Parathyroid adenoma (tissue), 2 donors: ENCODE measurements at regions not wholly inside any gene's neighbourhood (a gene's known extent, or its start where the extent isn't known, plus 50 kb on each side); places are given as distances from the start of the nearest gene placed in this dataset.
A peak's percentile ranks its signal among the peaks of the same experiment; 100 is the strongest.

Source experiments
- H2AFZ ChIP-seq: fragments of 300-600 bp; sonication (generic); one replicate; pipeline ENCODE4 v1.7.0; 2017; ENCODE audit warnings: antibody characterized with exemption, mild to moderate bottlenecking
- H3K27ac ChIP-seq: fragments of 300-600 bp; sonication (generic); one replicate; pipeline ENCODE4 v1.7.0; 2017
- H3K27me3 ChIP-seq: fragments of 300-600 bp; sonication (generic); one replicate; pipeline ENCODE4 v1.7.0; 2017; ENCODE audit warnings: low read length; ENCODE audit not compliant: control insufficient read depth, insufficient read depth
- H3K36me3 ChIP-seq: fragments of 300-600 bp; sonication (generic); one replicate; pipeline ENCODE4 v1.7.0; 2017; ENCODE audit warnings: low read length; ENCODE audit not compliant: control insufficient read depth, insufficient read depth
- H3K4me1 ChIP-seq: fragments of 300-600 bp; sonication (generic); one replicate; pipeline ENCODE4 v1.7.0; 2017; ENCODE audit warnings: control low read depth
- H3K4me2 ChIP-seq: fragments of 300-600 bp; sonication (generic); one replicate; pipeline ENCODE4 v1.7.0; 2017; ENCODE audit warnings: low read length
- H3K4me3 ChIP-seq: fragments of 300-600 bp; sonication (generic); one replicate; pipeline ENCODE4 v1.7.0; 2017; ENCODE audit warnings: low read depth, low read length
- H3K79me2 ChIP-seq: fragments of 300-600 bp; sonication (generic); one replicate; pipeline ENCODE4 v1.7.0; 2017; ENCODE audit warnings: control low read depth
- H3K9ac ChIP-seq: fragments of 300-600 bp; sonication (generic); one replicate; pipeline ENCODE4 v1.7.0; 2017; ENCODE audit warnings: mild to moderate bottlenecking
- H3K9me3 ChIP-seq: fragments of 300-600 bp; sonication (generic); one replicate; pipeline ENCODE4 v1.7.0; 2017; ENCODE audit warnings: low read length; ENCODE audit not compliant: control insufficient read depth
- TF ChIP-seq, protein P1 (sequence below): fragments of 300-600 bp; sonication (generic); IDR thresholded peaks from one replicate; pipeline ENCODE4 v1.7.0; 2017; ENCODE audit warnings: antibody characterized with exemption, mild to moderate bottlenecking
- donor health status: primary hyperparathyroidism.

DNA sequence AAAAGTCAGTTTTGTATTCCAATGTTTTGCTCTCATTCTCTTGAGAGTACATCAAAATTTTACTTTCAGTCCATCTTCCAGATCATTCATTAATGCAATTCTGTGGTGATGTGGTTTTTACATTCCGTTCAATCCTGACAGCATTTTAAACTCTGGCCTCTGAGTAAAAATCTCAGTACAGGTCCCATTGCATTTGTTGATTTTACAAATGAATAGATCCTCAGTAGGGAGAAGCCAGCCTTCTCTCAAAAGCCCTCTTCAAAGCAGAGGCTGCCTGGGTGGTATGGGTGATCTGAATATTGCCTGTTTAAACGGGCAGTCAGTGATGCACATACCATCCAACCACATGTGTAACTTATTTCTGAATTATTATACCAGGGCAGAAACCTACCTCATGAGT is 72.5 kb upstream of the TSC22D2 start:
- Histone ChIP-seq H3K79me2 (no peaks in the 10 kb centered on the region), H3K27ac (no peak overlapping the region), H3K4me1 (no peaks in the 10 kb centered on the region), H2AFZ (no peak overlapping the region), H3K9me3 (no peaks in the 10 kb centered on the region), H3K4me2 (no peak overlapping the region), H3K36me3 (no peaks in the 10 kb centered on the region), H3K9ac (no peak overlapping the region), H3K4me3 (no peak overlapping the region), H3K27me3 (no peaks in the 10 kb centered on the region)
- TF ChIP-seq, protein P1, sequence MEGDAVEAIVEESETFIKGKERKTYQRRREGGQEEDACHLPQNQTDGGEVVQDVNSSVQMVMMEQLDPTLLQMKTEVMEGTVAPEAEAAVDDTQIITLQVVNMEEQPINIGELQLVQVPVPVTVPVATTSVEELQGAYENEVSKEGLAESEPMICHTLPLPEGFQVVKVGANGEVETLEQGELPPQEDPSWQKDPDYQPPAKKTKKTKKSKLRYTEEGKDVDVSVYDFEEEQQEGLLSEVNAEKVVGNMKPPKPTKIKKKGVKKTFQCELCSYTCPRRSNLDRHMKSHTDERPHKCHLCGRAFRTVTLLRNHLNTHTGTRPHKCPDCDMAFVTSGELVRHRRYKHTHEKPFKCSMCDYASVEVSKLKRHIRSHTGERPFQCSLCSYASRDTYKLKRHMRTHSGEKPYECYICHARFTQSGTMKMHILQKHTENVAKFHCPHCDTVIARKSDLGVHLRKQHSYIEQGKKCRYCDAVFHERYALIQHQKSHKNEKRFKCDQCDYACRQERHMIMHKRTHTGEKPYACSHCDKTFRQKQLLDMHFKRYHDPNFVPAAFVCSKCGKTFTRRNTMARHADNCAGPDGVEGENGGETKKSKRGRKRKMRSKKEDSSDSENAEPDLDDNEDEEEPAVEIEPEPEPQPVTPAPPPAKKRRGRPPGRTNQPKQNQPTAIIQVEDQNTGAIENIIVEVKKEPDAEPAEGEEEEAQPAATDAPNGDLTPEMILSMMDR, result no peak

DNA sequence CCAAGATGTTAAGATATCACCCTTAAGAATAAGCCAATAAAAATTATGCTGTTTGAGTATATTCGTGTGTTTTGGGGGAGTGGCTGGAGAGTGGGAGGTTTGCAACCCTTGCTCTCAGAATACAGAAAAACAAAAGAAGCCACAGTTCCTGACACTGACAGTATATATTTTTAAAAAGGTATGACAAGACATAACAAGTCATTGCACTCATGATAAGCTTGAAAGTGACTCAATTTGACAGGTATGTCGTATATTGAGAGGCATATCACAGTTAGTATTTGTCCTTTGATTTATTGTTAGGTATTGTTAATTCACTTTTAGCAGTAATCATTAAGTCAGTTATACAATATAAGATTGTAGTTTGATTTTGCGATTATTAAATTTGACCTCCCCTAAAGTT is 73.1 kb upstream of the TSC22D2 start:
- Histone ChIP-seq H3K79me2 (no peaks in the 10 kb centered on the region), H3K4me1 (no peaks in the 10 kb centered on the region), H3K27ac (no peak overlapping the region), H2AFZ (no peak overlapping the region), H3K36me3 (no peaks in the 10 kb centered on the region), H3K9ac (no peak overlapping the region), H3K9me3 (no peaks in the 10 kb centered on the region), H3K27me3 (no peaks in the 10 kb centered on the region), H3K4me2 (no peak overlapping the region), H3K4me3 (no peak overlapping the region)
- TF ChIP-seq, protein P1, result no peak

DNA sequence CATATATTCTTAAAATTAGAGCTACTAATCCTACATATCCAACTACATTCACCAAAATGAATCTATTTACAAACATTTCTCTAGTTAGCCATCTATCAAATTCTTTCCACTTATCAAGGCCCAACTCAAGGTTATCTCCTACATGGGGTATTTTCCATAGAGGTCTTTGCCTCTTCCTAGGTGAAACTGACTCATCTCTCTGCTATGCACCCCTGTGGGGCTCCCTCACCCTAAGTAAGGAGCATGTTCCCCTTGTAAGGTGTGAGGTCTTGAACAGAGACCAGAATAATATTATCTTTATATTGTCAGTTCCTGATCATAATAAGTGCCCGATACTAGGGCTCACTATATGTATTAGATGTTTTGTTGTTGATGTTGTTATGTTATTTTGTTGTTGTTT is 74.6 kb upstream of the TSC22D2 start:
- no peaks in the 10 kb centered on the region for H3K4me1 ChIP-seq
- H3K27ac ChIP-seq, result no peak overlapping the region
- H3K4me2 ChIP-seq, result no peak overlapping the region
- no peak overlapping the region for H3K9ac ChIP-seq
- H3K4me3 ChIP-seq, result no peak overlapping the region
- TF ChIP-seq, protein P1, result no peak
- no peaks in the 10 kb centered on the region for H3K79me2 ChIP-seq
- H3K36me3 ChIP-seq, result no peaks in the 10 kb centered on the region
- no peaks in the 10 kb centered on the region for H3K27me3 ChIP-seq
- no peak overlapping the region for H2AFZ ChIP-seq
- no peaks in the 10 kb centered on the region for H3K9me3 ChIP-seq

DNA sequence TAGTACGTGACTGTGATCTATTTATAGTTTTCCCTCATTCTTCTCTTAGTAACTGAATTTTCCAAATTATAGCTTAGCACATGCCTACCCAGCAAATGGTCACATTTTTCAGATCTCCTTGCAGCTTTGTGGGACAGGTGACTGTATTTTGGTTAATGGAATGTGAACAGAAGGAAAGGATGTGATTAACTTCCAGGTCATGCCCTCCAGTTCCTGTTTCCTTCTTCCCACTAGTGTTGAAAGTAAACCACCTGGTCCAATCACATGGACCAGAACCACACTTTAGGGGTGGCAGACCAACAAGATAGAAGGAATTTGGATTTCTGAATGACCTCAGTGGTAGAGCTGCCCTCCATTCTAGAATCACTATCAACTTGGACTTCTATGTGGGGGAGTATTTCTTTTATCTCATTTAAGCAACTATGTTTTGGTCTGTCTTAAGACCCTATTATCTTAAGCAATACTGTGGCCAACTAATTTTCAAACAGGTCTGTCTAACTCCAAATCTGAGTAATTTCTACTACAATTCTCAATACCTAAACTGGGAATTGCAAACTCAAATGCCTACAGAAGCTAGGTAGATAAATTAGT is 76.0 kb upstream of the TSC22D2 start:
- Histone ChIP-seq H3K79me2 (no peaks in the 10 kb centered on the region), H3K4me3 (no peak overlapping the region), H3K4me2 (no peak overlapping the region), H2AFZ (no peak overlapping the region), H3K9me3 (no peaks in the 10 kb centered on the region), H3K36me3 (no peaks in the 10 kb centered on the region), H3K27me3 (no peaks in the 10 kb centered on the region), H3K4me1 (no peaks in the 10 kb centered on the region), H3K27ac (no peak overlapping the region), H3K9ac (no peak overlapping the region)
- TF ChIP-seq, protein P1, result no peak

DNA sequence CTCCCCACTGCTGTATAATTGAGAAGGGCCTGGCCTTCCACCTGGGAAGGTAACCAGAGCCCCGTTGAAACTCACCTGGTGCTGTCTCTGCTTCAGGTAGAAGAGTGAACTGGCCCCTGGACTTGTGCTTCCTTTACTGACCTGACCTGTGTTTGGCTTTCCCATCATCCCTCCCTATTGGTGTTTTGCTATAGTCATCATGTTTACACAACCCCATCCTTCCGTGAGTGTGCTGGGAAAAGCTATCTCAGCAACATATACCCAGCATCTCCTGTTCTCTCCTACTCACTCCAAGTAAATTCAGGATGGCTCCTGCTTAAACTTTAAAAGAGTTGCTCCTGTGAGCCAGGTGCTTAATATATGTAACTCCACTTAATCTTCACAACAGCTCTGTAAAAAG is 77.2 kb upstream of the TSC22D2 start:
- Histone ChIP-seq H3K9me3 (no peaks in the 10 kb centered on the region), H3K79me2 (no peaks in the 10 kb centered on the region), H2AFZ (peak overlapping the region; percentile 45), H3K27ac (no peak overlapping the region), H3K9ac (no peak overlapping the region), H3K4me3 (no peak overlapping the region), H3K4me2 (no peak overlapping the region), H3K4me1 (no peaks in the 10 kb centered on the region), H3K36me3 (no peaks in the 10 kb centered on the region), H3K27me3 (no peaks in the 10 kb centered on the region)
- TF ChIP-seq, protein P1, result no peak
